ENCODE measurements at regions not wholly inside any gene's neighbourhood (a gene's known extent, or its start where the extent isn't known, plus 50 kb on each side); places are given as distances from the start of the nearest gene placed in this dataset.

DNA sequence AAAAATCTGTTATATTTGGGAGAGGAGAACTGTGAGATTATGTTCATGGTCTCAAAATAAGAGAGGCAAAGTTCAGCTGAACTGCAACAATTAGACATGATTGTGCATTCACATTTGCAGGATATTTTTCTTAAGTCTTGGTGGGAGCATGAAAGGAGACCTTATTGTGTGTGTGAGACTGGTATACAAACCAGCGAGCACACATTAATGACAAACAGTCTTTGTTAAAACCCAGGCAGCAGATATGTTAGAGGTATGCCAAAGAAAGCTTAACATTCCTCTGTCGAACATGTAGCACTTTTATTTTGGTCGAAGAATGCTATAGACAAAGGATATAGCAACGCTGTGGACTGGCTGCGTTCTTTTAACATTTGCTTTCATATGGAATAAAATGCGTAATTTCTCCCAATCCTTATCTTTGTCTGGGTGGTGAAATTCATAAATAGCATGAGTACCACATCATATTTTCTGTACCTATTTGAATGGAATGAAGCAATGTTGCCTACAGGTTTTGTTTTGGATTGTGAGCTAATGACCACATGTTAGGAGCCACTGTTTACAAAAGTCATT lies 88.4 kb downstream of the ICOS start:
- H3K27ac ChIP-seq: no peak overlapping the region
- no peak for TF ChIP-seq POLR2A (IDR thresholded peaks at IDR 0.05)
- TF ChIP-seq CTCF (IDR thresholded peaks at IDR 0.05): no peak
- TF ChIP-seq POLR2AphosphoS5 (IDR thresholded peaks at IDR 0.05): no peak
- no peaks in the 10 kb centered on the region for H3K27me3 ChIP-seq (replicated peaks; ENCODE audit: insufficient read depth)
- DNase-seq (ENCODE audit: low spot score): no peak
- H3K4me3 ChIP-seq: no peak overlapping the region
- no peaks in the 10 kb centered on the region for H3K4me1 ChIP-seq (replicated peaks)
- intact Hi-C loops (cut with DNase I): loop anchor here (5.0 to 10.0 kb wide), 4 partner anchors 240 to 1660 kb away; partner anchors contain the start of gene NRP2
- WGBS: 47% methylated on average over 6 of the region's 6 CpGs
- H3K36me3 ChIP-seq: no peaks in the 10 kb centered on the region
- no peaks in the 10 kb centered on the region for H3K9me3 ChIP-seq

DNA sequence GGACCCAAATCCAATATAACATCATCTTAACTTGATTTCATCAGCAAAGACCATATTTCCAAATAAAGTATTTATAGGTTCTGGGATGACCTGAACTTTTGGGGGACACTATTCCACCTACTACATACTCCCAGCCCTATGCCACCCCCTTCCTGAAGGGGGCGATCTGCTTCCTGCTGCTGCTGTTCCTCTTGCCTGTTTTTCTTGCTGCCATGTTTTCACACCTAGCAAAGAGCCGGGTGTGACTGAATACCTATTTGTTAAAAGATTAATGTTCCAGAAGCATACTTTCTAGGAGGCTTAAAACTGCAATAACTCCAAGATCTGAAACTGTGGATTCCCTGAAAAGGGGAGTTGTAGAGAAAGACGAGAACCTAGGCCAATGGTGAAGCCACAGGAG lies 89.7 kb downstream of the ICOS start:
- no peaks in the 10 kb centered on the region for H3K9me3 ChIP-seq
- intact Hi-C loops (cut with DNase I): loop anchor here (10.0 kb wide), 3 partner anchors 239 to 1659 kb away; partner anchors contain the start of gene NRP2
- H3K27me3 ChIP-seq (replicated peaks; ENCODE audit: insufficient read depth): no peaks in the 10 kb centered on the region
- WGBS: 93% methylated on average over 3 of the region's 3 CpGs
- no peak for DNase-seq (ENCODE audit: low spot score)
- no peak for TF ChIP-seq POLR2AphosphoS5 (IDR thresholded peaks at IDR 0.05)
- TF ChIP-seq CTCF (IDR thresholded peaks at IDR 0.05): no peak
- no peak for TF ChIP-seq POLR2A (IDR thresholded peaks at IDR 0.05)
- no peak overlapping the region for H3K4me3 ChIP-seq
- H3K36me3 ChIP-seq: no peaks in the 10 kb centered on the region
- H3K27ac ChIP-seq: no peak overlapping the region
- H3K4me1 ChIP-seq (replicated peaks): no peaks in the 10 kb centered on the region

DNA sequence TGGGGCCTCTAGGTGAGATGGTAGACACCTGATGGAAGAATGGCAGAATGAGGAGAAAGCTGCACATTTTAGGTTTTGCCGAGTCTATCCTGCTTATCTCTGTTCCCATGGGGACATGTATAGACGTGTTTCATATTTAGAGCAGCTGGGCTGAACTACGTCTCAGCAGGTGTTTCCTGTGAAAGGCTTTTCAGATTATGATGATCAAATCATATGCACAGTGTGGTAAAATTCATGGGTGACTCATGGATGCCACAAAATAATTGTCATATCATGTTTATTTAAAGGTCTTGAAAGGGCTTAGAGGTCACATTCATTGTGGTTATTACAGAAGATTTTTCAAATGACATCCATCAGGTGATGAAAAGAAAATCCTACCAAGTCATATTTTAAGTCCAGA lies 90.5 kb downstream of the ICOS start:
- no peaks in the 10 kb centered on the region for H3K36me3 ChIP-seq
- WGBS: 63% methylated on average over 3 of the region's 3 CpGs
- intact Hi-C loops (cut with DNase I): loop anchor here (10.0 kb wide), 3 partner anchors 238 to 1658 kb away; partner anchors contain the start of gene NRP2
- H3K27ac ChIP-seq: no peak overlapping the region
- no peak for DNase-seq (ENCODE audit: low spot score)
- no peak overlapping the region for H3K4me3 ChIP-seq
- no peaks in the 10 kb centered on the region for H3K9me3 ChIP-seq
- no peaks in the 10 kb centered on the region for H3K4me1 ChIP-seq (replicated peaks)
- no peak for TF ChIP-seq CTCF (IDR thresholded peaks at IDR 0.05)
- no peak for TF ChIP-seq POLR2AphosphoS5 (IDR thresholded peaks at IDR 0.05)
- no peak for TF ChIP-seq POLR2A (IDR thresholded peaks at IDR 0.05)
- no peaks in the 10 kb centered on the region for H3K27me3 ChIP-seq (replicated peaks; ENCODE audit: insufficient read depth)

DNA sequence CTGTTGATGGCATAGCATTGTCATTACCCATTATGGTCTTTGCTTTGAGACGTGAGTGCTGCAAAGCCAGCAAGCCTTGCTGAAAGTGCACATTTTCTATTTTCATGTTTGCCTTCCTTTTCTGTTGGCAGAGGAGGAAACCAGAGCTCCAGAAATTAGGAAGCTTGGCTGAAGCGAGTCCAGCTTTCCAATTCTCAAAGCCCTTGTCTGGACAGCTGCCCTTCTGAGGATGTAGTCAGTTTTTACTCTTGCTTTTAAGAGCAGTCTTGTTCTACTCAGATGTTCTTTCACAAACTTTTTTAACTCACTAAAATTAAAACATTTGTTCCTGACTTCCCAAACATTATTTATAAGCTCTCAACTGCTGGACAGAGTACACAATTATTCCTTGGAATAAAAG lies 93.8 kb downstream of the ICOS start:
- H3K4me3 ChIP-seq: no peak overlapping the region
- H3K9me3 ChIP-seq: no peaks in the 10 kb centered on the region
- 38% methylated on average over 2 of the region's 2 CpGs for WGBS
- no peak for DNase-seq (ENCODE audit: low spot score)
- H3K27me3 ChIP-seq (replicated peaks; ENCODE audit: insufficient read depth): no peaks in the 10 kb centered on the region
- H3K36me3 ChIP-seq: no peaks in the 10 kb centered on the region
- H3K27ac ChIP-seq: no peak overlapping the region
- no peaks in the 10 kb centered on the region for H3K4me1 ChIP-seq (replicated peaks)
- intact Hi-C loops (cut with DNase I): no loop called here
- TF ChIP-seq CTCF (IDR thresholded peaks at IDR 0.05): no peak
- no peak for TF ChIP-seq POLR2AphosphoS5 (IDR thresholded peaks at IDR 0.05)

DNA sequence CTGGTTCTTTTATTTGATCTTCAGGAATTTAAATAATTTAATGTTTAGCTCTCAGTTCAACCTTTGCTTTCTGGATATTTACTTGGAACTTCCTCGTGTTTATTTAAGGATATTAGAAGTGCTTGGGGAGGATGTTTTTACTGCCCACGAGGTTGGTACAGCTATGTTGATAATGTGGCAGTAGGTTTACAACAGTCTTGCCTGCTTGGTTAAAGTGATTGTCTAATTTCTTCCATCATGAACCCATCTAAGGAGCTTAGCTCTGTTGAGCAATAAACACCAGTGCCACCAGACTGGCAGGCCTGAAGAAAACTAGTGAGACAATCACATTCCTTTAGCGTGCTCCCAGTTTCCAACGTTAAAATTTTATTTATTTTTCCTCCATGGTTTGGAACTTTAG lies 94.5 kb downstream of the ICOS start:
- no peak overlapping the region for H3K27ac ChIP-seq
- no peaks in the 10 kb centered on the region for H3K4me1 ChIP-seq (replicated peaks)
- H3K36me3 ChIP-seq: no peaks in the 10 kb centered on the region
- H3K4me3 ChIP-seq: no peak overlapping the region
- TF ChIP-seq CTCF (IDR thresholded peaks at IDR 0.05) (no peak), POLR2A (IDR thresholded peaks at IDR 0.05) (no peak), POLR2AphosphoS5 (IDR thresholded peaks at IDR 0.05) (no peak)
- 21% methylated on average over 4 of the region's 4 CpGs for WGBS
- DNase-seq (ENCODE audit: low spot score): no peak
- intact Hi-C loops (cut with DNase I): no loop called here
- H3K27me3 ChIP-seq (replicated peaks; ENCODE audit: insufficient read depth): no peaks in the 10 kb centered on the region
- H3K9me3 ChIP-seq: no peaks in the 10 kb centered on the region

Data from prostate gland (tissue), 2 donors.